ENCODE measurements at regions not wholly inside any gene's neighbourhood (a gene's known extent, or its start where the extent isn't known, plus 50 kb on each side); places are given as distances from the start of the nearest gene placed in this dataset.

DNA sequence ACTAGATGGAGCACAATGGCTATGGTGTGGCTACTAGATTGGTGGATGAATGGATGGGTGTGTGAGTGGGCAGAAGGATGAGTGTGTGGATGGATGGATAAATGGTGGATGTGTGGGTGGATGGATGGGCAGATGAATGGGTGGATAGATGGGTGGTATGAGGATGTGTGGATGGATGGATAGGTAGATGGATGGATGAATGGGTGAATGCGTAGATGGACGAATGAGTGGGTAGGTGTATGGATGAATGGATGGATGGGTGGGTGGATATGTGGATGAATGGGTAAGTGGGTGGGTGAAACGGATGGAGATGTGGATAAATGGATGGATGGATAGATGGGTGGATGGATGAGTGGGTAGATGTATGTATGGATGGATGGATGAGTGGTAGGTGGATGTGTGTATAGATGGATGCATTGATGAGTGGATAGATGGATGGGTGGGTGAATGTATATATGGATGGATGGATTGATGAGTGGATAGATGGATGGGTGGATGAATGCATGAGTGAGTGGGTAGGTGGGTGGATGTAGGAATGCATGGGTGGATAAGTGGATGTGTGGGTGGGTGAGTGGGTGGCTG, 114.2 kb downstream of the TEX29 start:
- TF ChIP-seq POLR2A (IDR thresholded peaks at IDR 0.05) (no peak), CTCF (IDR thresholded peaks at IDR 0.05) (no peak)
